Neural progenitor cell (in vitro differentiated cells): ENCODE measurements at regions not wholly inside any gene's neighbourhood (a gene's known extent, or its start where the extent isn't known, plus 50 kb on each side); places are given as distances from the start of the nearest gene placed in this dataset.

Experiments
- DNase-seq: peaks from one replicate; pipeline ENCODE4 v3.0.0-alpha.2; 2016; ENCODE audit warnings: low spot score
- H2AFZ ChIP-seq: fragments of 200-600 bp; sonication (generic); replicated peaks from 2 replicates; pipeline ENCODE4 v1.6.1; 2016; ENCODE audit warnings: antibody characterized with exemption
- H3F3A ChIP-seq: fragments of 200-600 bp; sonication (generic); 2 replicates; pipeline ENCODE4 v1.6.1; 2016; ENCODE audit warnings: antibody characterized with exemption, low read depth
- H3K27ac ChIP-seq: fragments of 200-600 bp; sonication (generic); 2 replicates; pipeline ENCODE4 v1.5.1; 2016; ENCODE audit warnings: mild to moderate bottlenecking
- H3K27me3 ChIP-seq: fragments of 200-600 bp; sonication (generic); 2 replicates; pipeline ENCODE4 v1.6.1; 2016; ENCODE audit warnings: mild to moderate bottlenecking, moderate library complexity
- H3K36me3 ChIP-seq: fragments of 200-600 bp; sonication (generic); 2 replicates; pipeline ENCODE4 v1.5.1; 2016
- H3K4me1 ChIP-seq: fragments of 200-600 bp; sonication (generic); 2 replicates; pipeline ENCODE4 v1.6.1; 2016; ENCODE audit warnings: mixed run types
- H3K4me2 ChIP-seq: fragments of 200-600 bp; sonication (generic); 2 replicates; pipeline ENCODE4 v1.6.1; 2016
- H3K4me3 ChIP-seq: fragments of 200-600 bp; sonication (generic); 2 replicates; pipeline ENCODE4 v1.5.1; 2016
- H3K79me2 ChIP-seq: fragments of 200-600 bp; sonication (generic); 2 replicates; pipeline ENCODE4 v1.6.1; 2016; ENCODE audit warnings: low read depth
- H3K9ac ChIP-seq: fragments of 200-600 bp; sonication (generic); 2 replicates; pipeline ENCODE4 v1.6.1; 2016
- H3K9me3 ChIP-seq: fragments of 200-600 bp; sonication (generic); 2 replicates; pipeline ENCODE4 v1.5.1; 2016; ENCODE audit warnings: low read depth
- H4K20me1 ChIP-seq: fragments of 200-600 bp; sonication (generic); 2 replicates; pipeline ENCODE4 v1.6.1; 2016; ENCODE audit warnings: low read depth
- H3K27ac Mint-ChIP-seq: 3 replicates; pipeline ENCODE4 v1.8.0; 2021; ENCODE audit warnings: mixed read lengths
- H3K27me3 Mint-ChIP-seq: 2 replicates; pipeline ENCODE4 v1.8.0; 2022; ENCODE audit warnings: low read depth, mild to moderate bottlenecking, inconsistent platforms, moderate library complexity, mixed read lengths; ENCODE audit not compliant: insufficient read depth
- H3K36me3 Mint-ChIP-seq: 3 replicates; pipeline ENCODE4 v1.8.0; 2021; ENCODE audit warnings: mixed read lengths
- H3K4me1 Mint-ChIP-seq: 3 replicates; pipeline ENCODE4 v1.8.0; 2021; ENCODE audit warnings: mixed read lengths
- H3K4me3 Mint-ChIP-seq: 3 replicates; pipeline ENCODE4 v1.8.0; 2021; ENCODE audit warnings: mild to moderate bottlenecking, moderate library complexity, mixed read lengths
- H3K9me3 Mint-ChIP-seq: 3 replicates; pipeline ENCODE4 v1.8.0; 2020; ENCODE audit warnings: mixed read lengths
- CTCF ChIP-seq: fragments of 200-600 bp; sonication (generic); IDR thresholded peaks from 2 replicates; pipeline ENCODE4 v1.5.1; 2017; ENCODE audit warnings: antibody characterized with exemption, mild to moderate bottlenecking
- EZH2 ChIP-seq: fragments of 200-600 bp; sonication (generic); IDR thresholded peaks from 2 replicates; pipeline ENCODE4 v1.6.1; 2017; ENCODE audit warnings: antibody characterized with exemption, mild to moderate bottlenecking, moderate library complexity
- EZH2phosphoT487 ChIP-seq: fragments of 200-600 bp; sonication (generic); IDR thresholded peaks from 2 replicates; pipeline ENCODE4 v1.6.1; 2017; ENCODE audit warnings: antibody characterized with exemption

- Histone ChIP-seq H3K4me3 (no peak overlapping the region), H3K36me3 (no peaks in the 10 kb centered on the region), H3K4me2 (no peak overlapping the region), H3K79me2 (no peaks in the 10 kb centered on the region), H2AFZ (no peak overlapping the region), H3K27ac (no peak overlapping the region), H3F3A (no peaks in the 10 kb centered on the region), H3K9me3 (no peaks in the 10 kb centered on the region), H3K9ac (no peak overlapping the region), H4K20me1 (no peaks in the 10 kb centered on the region), H3K27me3 (no peaks in the 10 kb centered on the region), H3K4me1 (peaks cover 8% of the 10 kb centered on the region)
- Mint-ChIP-seq H3K4me1 (peaks cover 6% of the 10 kb centered on the region), H3K36me3 (no peaks in the 10 kb centered on the region), H3K9me3 (no peaks in the 10 kb centered on the region), H3K27me3 (peaks cover 2% of the 10 kb centered on the region), H3K4me3 (no peak overlapping the region), H3K27ac (no peak overlapping the region)
- TF ChIP-seq EZH2: no peak
- no peak for TF ChIP-seq EZH2phosphoT487
- no peak for TF ChIP-seq CTCF
- no peak for DNase-seq
Measured at GRCh38 chr17:71740866-71741265, 380.0 kb upstream of the SOX9 start.

GRCh38 chr17:71741836-71742235, 379.0 kb upstream of the SOX9 start:
- H3K9me3 Mint-ChIP-seq: no peaks in the 10 kb centered on the region

GRCh38 chr17:71748872-71749271, 371.9 kb upstream of the SOX9 start:
- no peaks in the 10 kb centered on the region for H3F3A ChIP-seq
- H3K4me3 Mint-ChIP-seq: no peak overlapping the region
- no peaks in the 10 kb centered on the region for H3K4me1 ChIP-seq
- no peaks in the 10 kb centered on the region for H3K27me3 Mint-ChIP-seq
- no peaks in the 10 kb centered on the region for H4K20me1 ChIP-seq
- no peaks in the 10 kb centered on the region for H3K79me2 ChIP-seq
- H3K9ac ChIP-seq: no peak overlapping the region
- no peaks in the 10 kb centered on the region for H3K9me3 ChIP-seq
- no peak overlapping the region for H3K27ac ChIP-seq
- H3K4me3 ChIP-seq: no peak overlapping the region
- no peak for DNase-seq
- H3K4me1 Mint-ChIP-seq: no peaks in the 10 kb centered on the region
- H3K27me3 ChIP-seq: no peaks in the 10 kb centered on the region
- H3K4me2 ChIP-seq: no peak overlapping the region
- H3K36me3 Mint-ChIP-seq: no peaks in the 10 kb centered on the region
- no peak overlapping the region for H3K27ac Mint-ChIP-seq
- no peaks in the 10 kb centered on the region for H3K9me3 Mint-ChIP-seq
- H2AFZ ChIP-seq: no peak overlapping the region
- no peak for TF ChIP-seq EZH2
- no peak for TF ChIP-seq EZH2phosphoT487
- TF ChIP-seq CTCF: no peak
- H3K36me3 ChIP-seq: no peaks in the 10 kb centered on the region

More at GRCh38 chr17:71741836-71742235, 379.0 kb upstream of the SOX9 start:
- Histone ChIP-seq H3K9ac (no peak overlapping the region), H3F3A (no peaks in the 10 kb centered on the region), H3K27me3 (no peaks in the 10 kb centered on the region), H3K79me2 (no peaks in the 10 kb centered on the region), H3K36me3 (no peaks in the 10 kb centered on the region), H3K4me2 (no peak overlapping the region), H3K4me1 (peaks cover 2% of the 10 kb centered on the region), H3K9me3 (no peaks in the 10 kb centered on the region), H3K4me3 (no peak overlapping the region), H2AFZ (no peak overlapping the region), H4K20me1 (no peaks in the 10 kb centered on the region), H3K27ac (no peak overlapping the region)
- Mint-ChIP-seq H3K4me1 (peaks cover 2% of the 10 kb centered on the region), H3K27ac (no peak overlapping the region), H3K36me3 (no peaks in the 10 kb centered on the region), H3K27me3 (no peaks in the 10 kb centered on the region), H3K4me3 (no peak overlapping the region)
- TF ChIP-seq CTCF (no peak), EZH2 (no peak), EZH2phosphoT487 (no peak)
- DNase-seq: no peak
